Mammary epithelial cell (primary cell): ENCODE measurements at regions not wholly inside any gene's neighbourhood (a gene's known extent, or its start where the extent isn't known, plus 50 kb on each side); places are given as distances from the start of the nearest gene placed in this dataset.

Source experiments
- CTCF ChIP-seq, 2 donors: IDR thresholded peaks in 1 of 2; conservative IDR thresholded peaks in 1 of 2; 2 replicates each; pipeline ENCODE4 v1.5.1; 2011 to 2012; ENCODE audit warnings: inconsistent platforms in 2 of 2, low read length in 2 of 2, mild to moderate bottlenecking in 2 of 2, control low read depth in 1 of 2, low read depth in 1 of 2; ENCODE audit not compliant: insufficient read depth in 1 of 2; ENCODE audit errors: extremely low read depth in 1 of 2
- EZH2 ChIP-seq: IDR thresholded peaks from 2 replicates; pipeline ENCODE4 v1.6.1; 2012; ENCODE audit warnings: low read length, inconsistent platforms, borderline replicate concordance

DNA sequence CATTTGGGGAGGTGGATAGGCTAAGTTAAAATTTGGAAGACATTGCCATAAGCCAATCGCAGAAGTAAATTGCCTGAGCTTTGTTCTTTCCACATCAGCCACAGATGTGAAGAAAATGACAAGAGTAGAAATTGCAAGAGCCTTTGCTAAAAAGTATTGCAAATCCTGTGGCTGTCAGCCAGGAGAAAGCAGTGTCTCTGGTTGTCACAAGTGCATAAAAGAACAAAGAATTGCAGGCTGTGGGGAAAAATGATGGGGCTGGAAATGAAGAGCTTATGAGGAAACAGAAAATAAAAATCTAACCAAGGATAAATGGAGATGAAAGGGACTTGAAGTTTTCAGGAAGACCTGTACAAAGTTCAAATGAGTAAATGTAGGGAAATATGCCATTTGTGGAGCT lies 344.8 kb downstream of the CSNK1G3 start:
- TF ChIP-seq EZH2, result no peak
- TF ChIP-seq CTCF (conservative IDR thresholded peaks at IDR 0.05 in 1 of 2, IDR thresholded peaks at IDR 0.05 in 1 of 2; ENCODE audit: extremely low read depth in 1 of 2, insufficient read depth in 1 of 2, low read depth in 1 of 2, low read length in 2 of 2), result no peak
